GM23338 (cell line): ENCODE measurements at regions not wholly inside any gene's neighbourhood (a gene's known extent, or its start where the extent isn't known, plus 50 kb on each side); places are given as distances from the start of the nearest gene placed in this dataset.

Experiments used
- ATAC-seq: fragments of 200-7000 bp; cut with Tn5 transposase; 3 replicates; pipeline ENCODE4 v1.9.1; 2020
- DNase-seq: peaks from one replicate; pipeline ENCODE4 v3.0.0-alpha.2; 2015; ENCODE audit warnings: low spot score
- H2AFZ ChIP-seq: fragments of 200-600 bp; sonication (generic); 2 replicates; pipeline ENCODE4 v1.8.0; 2016; ENCODE audit warnings: antibody characterized with exemption, mild to moderate bottlenecking, moderate library complexity
- H3F3A ChIP-seq: fragments of 200-600 bp; sonication (generic); replicated peaks from 2 replicates; pipeline ENCODE4 v1.8.0; 2017; ENCODE audit warnings: antibody characterized with exemption, mixed run types, low read depth
- H3K27ac ChIP-seq: fragments of 200-600 bp; sonication (generic); 2 replicates; pipeline ENCODE4 v1.6.1; 2016; ENCODE audit warnings: low read depth
- H3K27me3 ChIP-seq: fragments of 200-600 bp; sonication (generic); 2 replicates; pipeline ENCODE4 v1.8.0; 2016; ENCODE audit warnings: mild to moderate bottlenecking, mixed run types, moderate library complexity; ENCODE audit not compliant: insufficient read depth
- H3K36me3 ChIP-seq: fragments of 200-600 bp; sonication (generic); 2 replicates; pipeline ENCODE4 v1.8.0; 2016; ENCODE audit warnings: mild to moderate bottlenecking; ENCODE audit not compliant: insufficient read depth
- H3K4me1 ChIP-seq: fragments of 200-600 bp; sonication (generic); 2 replicates; pipeline ENCODE4 v1.8.0; 2016; ENCODE audit warnings: mild to moderate bottlenecking, moderate library complexity; ENCODE audit not compliant: insufficient read depth
- H3K4me2 ChIP-seq: fragments of 200-600 bp; sonication (generic); 2 replicates; pipeline ENCODE4 v1.7.1; 2017; ENCODE audit warnings: mixed run types
- H3K4me3 ChIP-seq: fragments of 200-600 bp; sonication (generic); 2 replicates; pipeline ENCODE4 v1.6.1; 2016; ENCODE audit warnings: mixed run types
- H3K79me2 ChIP-seq: fragments of 200-600 bp; sonication (generic); replicated peaks from 2 replicates; pipeline ENCODE4 v1.8.0; 2017; ENCODE audit warnings: mild to moderate bottlenecking; ENCODE audit not compliant: insufficient read depth
- H3K9me2 ChIP-seq: fragments of 200-600 bp; sonication (generic); 2 replicates; pipeline ENCODE4 v1.8.0; 2017; ENCODE audit not compliant: insufficient read depth
- H4K20me1 ChIP-seq: fragments of 200-600 bp; sonication (generic); replicated peaks from 2 replicates; pipeline ENCODE4 v1.8.0; 2017; ENCODE audit warnings: mild to moderate bottlenecking; ENCODE audit not compliant: insufficient read depth
- H3K27ac Mint-ChIP-seq: 2 replicates; pipeline ENCODE4 v1.8.0; 2020; ENCODE audit warnings: inconsistent platforms, mild to moderate bottlenecking, moderate library complexity, mixed read lengths
- H3K27me3 Mint-ChIP-seq: 3 replicates; pipeline ENCODE4 v1.8.0; 2022; ENCODE audit warnings: low read depth, mild to moderate bottlenecking, moderate library complexity, mixed read lengths, inconsistent platforms; ENCODE audit not compliant: insufficient read depth, poor library complexity
- H3K36me3 Mint-ChIP-seq: 3 replicates; pipeline ENCODE4 v1.8.0; 2021; ENCODE audit warnings: low read depth, mild to moderate bottlenecking, inconsistent platforms, moderate library complexity, mixed read lengths
- H3K4me1 Mint-ChIP-seq: 3 replicates; pipeline ENCODE4 v1.8.0; 2020; ENCODE audit warnings: mild to moderate bottlenecking, inconsistent platforms, mixed read lengths
- H3K4me3 Mint-ChIP-seq: 3 replicates; pipeline ENCODE4 v1.8.0; 2021; ENCODE audit warnings: moderate library complexity, mild to moderate bottlenecking, inconsistent platforms, mixed read lengths
- H3K9me3 Mint-ChIP-seq: 3 replicates; pipeline ENCODE4 v1.8.0; 2020; ENCODE audit warnings: moderate library complexity, mild to moderate bottlenecking, inconsistent platforms, mixed read lengths
- CREB1 ChIP-seq: fragments of 250-450 bp; sonication (Bioruptor Pico); IDR thresholded peaks from 2 replicates; pipeline ENCODE4 v1.5.0; 2020; ENCODE audit warnings: low read depth, mild to moderate bottlenecking, moderate library complexity
- CTCF ChIP-seq, 2 experiments: fragments of 200-600 bp in 1 of 2; sonication (generic) in 1 of 2; conservative IDR thresholded peaks; 2 replicates each; pipeline versions ENCODE4 v1.5.1 to v1.6.1; 2016 to 2017; ENCODE audit warnings: antibody characterized with exemption in 2 of 2, low read depth in 2 of 2, mild to moderate bottlenecking in 2 of 2, moderate library complexity in 1 of 2
- ETS1 ChIP-seq: IDR thresholded peaks from 2 replicates; pipeline ENCODE4 v1.6.1; 2016; ENCODE audit warnings: antibody characterized with exemption
- EZH2phosphoT487 ChIP-seq: fragments of 200-600 bp; sonication (generic); IDR thresholded peaks from one replicate; pipeline ENCODE4 v1.8.1; 2018; ENCODE audit warnings: antibody characterized with exemption; ENCODE audit not compliant: unreplicated experiment
- NANOG ChIP-seq: IDR thresholded peaks from 2 replicates; pipeline ENCODE4 v1.6.1; 2016; ENCODE audit warnings: antibody characterized with exemption, borderline replicate concordance
- POLR2AphosphoS5 ChIP-seq: IDR thresholded peaks from 2 replicates; pipeline ENCODE4 v1.6.1; 2016; ENCODE audit warnings: antibody characterized with exemption, low read depth
- STAT1 ChIP-seq: IDR thresholded peaks from one replicate; pipeline ENCODE4 v1.6.1; 2016; ENCODE audit warnings: antibody characterized with exemption; ENCODE audit not compliant: unreplicated experiment
- ZNF114 ChIP-seq: fragments of 250-450 bp; sonication (Bioruptor Pico); IDR thresholded peaks from 2 replicates; pipeline ENCODE4 v1.5.0; 2020; ENCODE audit warnings: mild to moderate bottlenecking, moderate library complexity
- ZNF331 ChIP-seq: fragments of 250-450 bp; sonication (Bioruptor Pico); IDR thresholded peaks from 2 replicates; pipeline ENCODE4 v1.5.0; 2020; ENCODE audit warnings: low read depth, mild to moderate bottlenecking, moderate library complexity
- ZNF462 ChIP-seq: fragments of 250-450 bp; sonication (Bioruptor Pico); IDR thresholded peaks from 2 replicates; pipeline ENCODE4 v1.5.0; 2020; ENCODE audit warnings: mild to moderate bottlenecking, moderate library complexity

GRCh38 chr2:100196786-100197494, 54.5 kb upstream of the AFF3 start:
- peaks cover 21% of the 10 kb centered on the region for H3K4me1 Mint-ChIP-seq
- H3K36me3 Mint-ChIP-seq: no peaks in the 10 kb centered on the region
- no peak overlapping the region for H3K27ac ChIP-seq
- H3K4me3 ChIP-seq: no peak overlapping the region
- H3K9me3 Mint-ChIP-seq: no peaks in the 10 kb centered on the region; the same call in 2 of the 3 replicates
- H3F3A ChIP-seq: no peaks in the 10 kb centered on the region
- H4K20me1 ChIP-seq: no peaks in the 10 kb centered on the region
- no peak overlapping the region for H3K27ac Mint-ChIP-seq
- H3K36me3 ChIP-seq: no peaks in the 10 kb centered on the region
- no peak overlapping the region for H3K4me3 Mint-ChIP-seq
- TF ChIP-seq ETS1 (no peak), ZNF114 (no peak), CTCF (conservative IDR thresholded peaks at IDR 0.05; ENCODE audit: low read depth in 2 of 2) (no peak), EZH2phosphoT487 (no peak), NANOG (no peak), STAT1 (no peak)
- no peaks in the 10 kb centered on the region for H3K27me3 ChIP-seq
- H3K27me3 Mint-ChIP-seq: peaks cover 9% of the 10 kb centered on the region
- DNase-seq: no peak
- peaks cover 11% of the 10 kb centered on the region for H3K9me2 ChIP-seq
- peaks cover 13% of the 10 kb centered on the region; the same call in 1 of the 2 replicates for H3K4me1 ChIP-seq
- H2AFZ ChIP-seq: no peak overlapping the region
- H3K4me2 ChIP-seq: peak overlapping the region; percentile 34; the same call in 1 of the 2 replicates
- H3K79me2 ChIP-seq: no peaks in the 10 kb centered on the region
- ATAC-seq: no peak

GRCh38 chr2:100195942-100196341, 53.6 kb upstream of the AFF3 start:
- Histone ChIP-seq H3K36me3 (no peaks in the 10 kb centered on the region), H3K4me3 (no peak overlapping the region), H3K9me2 (peaks cover 11% of the 10 kb centered on the region), H3K27ac (no peak overlapping the region), H3K27me3 (no peaks in the 10 kb centered on the region), H2AFZ (no peak overlapping the region), H3K4me1 (peaks cover 13% of the 10 kb centered on the region; the same call in 1 of the 2 replicates), H3K4me2 (no peak overlapping the region), H3F3A (no peaks in the 10 kb centered on the region), H4K20me1 (no peaks in the 10 kb centered on the region), H3K79me2 (no peaks in the 10 kb centered on the region)
- H3K9me3 Mint-ChIP-seq: no peaks in the 10 kb centered on the region; the same call in 2 of the 3 replicates
- DNase-seq (no peak), ATAC-seq (no peak)
- no peaks in the 10 kb centered on the region for H3K36me3 Mint-ChIP-seq
- H3K27ac Mint-ChIP-seq: no peak overlapping the region
- H3K4me1 Mint-ChIP-seq: peaks cover 21% of the 10 kb centered on the region
- peaks cover 11% of the 10 kb centered on the region for H3K27me3 Mint-ChIP-seq
- H3K4me3 Mint-ChIP-seq: no peak overlapping the region
- TF ChIP-seq CREB1 (CRISPR knock-in tag) (no peak), NANOG (no peak), ZNF331 (CRISPR knock-in tag) (no peak), POLR2AphosphoS5 (no peak), ZNF462 (no peak), STAT1 (no peak), CTCF (conservative IDR thresholded peaks at IDR 0.05; ENCODE audit: low read depth in 2 of 2) (no peak)
